Fibroblast of skin of abdomen (primary cell): ENCODE measurements at regions not wholly inside any gene's neighbourhood (a gene's known extent, or its start where the extent isn't known, plus 50 kb on each side); places are given as distances from the start of the nearest gene placed in this dataset.

Source experiments
- DNase-seq: peaks from one replicate; pipeline ENCODE4 v3.0.0-alpha.2; 2013

DNA sequence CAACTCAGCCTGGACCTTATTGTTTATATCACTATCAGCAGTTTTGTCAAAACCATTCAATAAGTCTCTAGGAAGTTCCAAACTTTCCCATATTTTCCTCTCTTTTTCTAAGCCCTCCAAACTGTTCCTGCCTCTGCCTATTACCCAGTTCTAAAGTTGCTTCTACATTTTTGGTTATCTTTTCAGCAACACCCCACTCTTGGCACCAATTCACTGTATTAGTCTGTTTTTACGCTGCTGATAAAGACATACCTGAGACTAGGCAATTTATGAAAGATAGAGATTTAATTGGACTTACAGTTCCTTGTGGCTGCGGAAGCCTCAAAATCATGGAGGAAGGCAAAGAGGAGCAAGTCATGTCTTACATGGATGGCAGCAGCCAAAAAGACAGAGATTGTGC, 744.4 kb upstream of the ADAMTS16 start:
- no peak for DNase-seq

DNA sequence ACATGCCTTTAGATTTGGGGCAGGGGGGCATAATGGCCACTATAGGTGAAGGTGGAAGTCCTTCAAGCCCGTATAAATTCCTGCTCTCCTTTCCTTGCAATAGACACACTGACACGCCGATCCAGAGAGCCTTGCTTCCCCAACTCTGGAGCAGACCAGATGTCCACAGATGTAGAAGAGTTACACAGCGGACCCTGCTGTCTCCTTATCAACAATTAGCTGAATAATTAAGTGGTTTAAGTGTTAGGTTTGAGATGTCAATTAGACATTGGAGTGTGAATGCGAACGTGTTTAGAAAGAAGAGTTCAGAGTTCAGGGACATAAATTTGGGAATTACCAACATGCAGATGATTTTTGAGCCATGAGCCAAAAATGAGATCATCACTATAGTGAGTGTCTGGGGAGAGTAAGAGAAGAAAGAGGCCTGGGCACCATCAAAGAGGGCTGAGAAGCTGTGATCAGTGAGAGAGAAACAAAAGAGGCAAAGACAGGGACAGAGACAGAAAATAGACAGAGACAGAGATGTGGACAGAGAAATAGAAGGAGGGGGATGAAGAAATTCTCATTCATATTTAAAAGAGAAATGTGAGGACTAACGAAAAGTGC, 734.4 kb upstream of the ADAMTS16 start:
- DNase-seq: no peak

DNA sequence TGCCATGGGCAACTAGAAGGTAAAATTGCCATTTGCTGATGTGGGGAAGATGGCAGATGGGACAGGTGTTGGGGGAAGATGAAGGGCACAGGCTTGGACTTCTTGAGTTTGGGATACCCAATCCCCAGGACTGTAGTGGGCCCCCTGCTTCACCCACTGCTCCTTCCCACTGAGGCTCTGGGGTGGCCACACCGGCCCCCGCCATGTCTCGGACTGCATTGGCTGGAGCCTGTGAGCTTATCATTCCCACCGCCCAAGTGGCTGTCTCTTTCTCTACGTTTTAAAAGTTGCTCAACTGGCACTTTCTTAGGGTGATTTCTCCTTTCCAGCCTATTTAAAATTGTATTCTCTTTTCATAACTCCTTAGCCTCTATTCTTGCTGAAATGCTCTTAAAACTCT, 730.0 kb upstream of the ADAMTS16 start:
- DNase-seq: no peak

DNA sequence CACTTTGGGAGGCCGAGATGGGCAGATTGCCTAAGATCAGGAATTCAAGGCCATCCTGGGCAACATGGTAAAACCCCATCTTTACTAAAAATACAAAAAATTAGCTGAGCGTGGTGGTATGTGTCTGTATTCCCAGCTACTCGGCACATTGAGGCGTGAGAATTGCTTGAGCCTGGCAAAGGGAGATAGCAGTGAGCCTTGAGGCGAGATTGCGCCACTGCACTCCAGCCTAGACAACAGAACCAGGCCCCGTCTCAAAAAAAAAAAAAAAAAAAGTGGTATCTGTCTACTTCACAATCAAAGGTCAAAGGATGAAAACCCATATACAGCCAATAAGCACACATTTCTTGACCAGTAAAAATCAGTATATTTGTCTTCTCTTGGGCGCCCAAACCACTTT, 728.5 kb upstream of the ADAMTS16 start:
- no peak for DNase-seq

DNA sequence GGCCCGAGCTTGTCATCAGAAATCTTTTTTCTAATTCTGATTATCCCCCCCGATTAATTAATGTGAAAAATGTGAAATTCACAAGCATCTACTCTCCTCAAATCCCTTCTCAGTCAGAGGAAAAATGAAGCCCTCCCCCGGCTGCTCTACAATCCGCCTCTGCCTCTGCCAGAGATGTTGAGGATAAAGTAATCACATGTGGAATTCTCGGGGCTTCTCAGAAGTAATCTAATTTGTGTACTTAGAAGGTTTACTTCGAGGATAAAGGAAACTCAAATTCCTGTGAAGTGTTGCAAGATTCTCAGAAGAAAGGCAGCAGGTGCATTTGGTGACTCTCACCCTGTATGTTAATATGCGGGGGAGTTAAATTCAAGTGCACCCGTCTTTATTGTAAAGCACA, 726.1 kb upstream of the ADAMTS16 start:
- DNase-seq: no peak

DNA sequence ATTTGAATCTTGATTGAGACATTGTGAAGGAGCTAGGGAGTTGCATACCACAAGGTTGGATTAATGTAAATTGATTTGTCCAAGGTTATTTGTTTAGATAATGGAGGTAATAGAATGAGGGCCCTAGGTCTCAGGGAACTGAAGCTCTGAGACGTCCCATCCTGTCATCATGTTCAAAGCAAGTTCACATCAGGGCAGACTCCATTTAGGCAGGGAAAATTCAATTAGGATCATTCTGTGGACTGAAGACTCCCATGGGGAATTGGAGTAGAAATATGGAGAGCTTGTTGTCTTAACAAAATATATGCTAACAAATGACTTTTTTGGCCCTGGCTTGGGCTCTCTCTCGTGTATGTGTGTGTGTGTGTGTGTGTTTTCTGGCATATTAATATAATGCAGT, 722.0 kb upstream of the ADAMTS16 start:
- no peak for DNase-seq

DNA sequence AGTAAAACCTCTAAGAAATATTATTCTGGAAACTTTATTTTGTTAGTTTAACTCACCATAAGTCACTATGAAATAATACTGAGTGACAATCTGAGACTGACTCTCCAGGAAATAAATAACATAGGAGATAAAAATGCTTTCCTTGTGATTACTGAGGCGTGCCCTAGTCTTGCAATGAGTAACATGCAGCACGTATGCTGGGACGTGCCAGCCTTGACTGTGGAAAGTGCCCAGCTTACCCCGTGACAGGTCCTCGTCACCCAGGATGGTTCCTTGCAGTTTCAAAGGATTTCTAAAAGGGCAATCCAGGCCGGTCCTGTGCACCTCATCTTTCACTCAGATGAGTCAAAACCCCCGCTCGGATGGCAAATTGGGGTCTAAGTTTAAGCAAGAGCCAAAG, 720.8 kb upstream of the ADAMTS16 start:
- DNase-seq: no peak

DNA sequence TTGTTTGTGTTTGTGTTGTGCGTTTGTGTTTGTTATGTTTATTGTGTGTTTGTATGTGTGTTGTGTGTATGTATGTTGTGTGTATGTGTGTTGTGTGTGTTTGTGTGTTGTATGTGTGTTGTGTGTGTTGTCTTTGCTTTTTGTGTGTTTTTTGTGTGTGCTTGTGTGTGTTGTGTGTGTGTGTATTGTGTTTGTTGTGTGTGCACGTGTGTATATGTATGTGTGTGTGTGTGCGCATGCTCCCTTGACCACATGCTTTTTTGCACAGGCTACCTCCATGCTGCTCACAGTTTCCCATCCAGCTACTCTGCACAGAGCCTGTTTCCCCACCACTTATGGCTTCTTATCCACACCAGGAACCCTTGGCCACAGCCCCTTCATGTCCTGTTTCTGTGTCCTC, 720.0 kb upstream of the ADAMTS16 start:
- DNase-seq: no peak

DNA sequence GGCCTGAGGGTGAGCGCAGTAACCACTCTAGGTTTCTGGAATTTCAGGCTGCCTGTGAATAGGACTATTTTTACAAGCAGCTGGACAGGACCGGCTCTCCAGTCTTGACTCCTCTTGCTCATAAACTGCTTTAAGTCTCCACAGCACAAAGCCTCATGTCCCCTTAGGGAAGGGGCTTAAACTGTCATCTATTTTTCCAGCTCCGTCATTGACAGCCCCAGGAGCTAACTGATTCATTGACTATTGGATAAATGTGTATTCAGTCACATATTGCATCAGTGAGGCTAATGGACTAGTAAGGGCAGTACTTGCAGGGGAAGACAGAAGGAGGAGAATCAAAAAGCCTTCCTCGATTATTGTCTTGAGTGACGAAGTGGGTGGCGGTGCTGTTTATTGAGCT, 719.4 kb upstream of the ADAMTS16 start:
- no peak for DNase-seq

DNA sequence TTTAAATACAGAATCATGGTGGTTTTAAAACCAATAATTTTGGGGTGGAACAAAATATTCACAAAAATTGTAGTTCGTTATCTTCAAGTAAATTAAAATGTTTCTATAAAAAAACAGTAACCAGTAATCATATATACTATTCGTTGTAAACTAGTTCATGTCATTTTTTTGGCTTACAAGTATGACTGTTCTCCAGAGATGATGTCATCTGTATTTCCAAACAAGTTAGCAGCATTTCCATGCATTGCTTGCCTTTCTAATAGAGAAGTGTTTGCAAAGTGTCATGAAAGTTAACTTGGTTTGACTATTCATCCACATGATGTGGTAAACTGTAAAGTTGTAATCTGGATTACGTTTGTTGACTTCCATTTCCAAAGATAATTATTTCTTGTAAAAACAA, 717.9 kb upstream of the ADAMTS16 start:
- no peak for DNase-seq

DNA sequence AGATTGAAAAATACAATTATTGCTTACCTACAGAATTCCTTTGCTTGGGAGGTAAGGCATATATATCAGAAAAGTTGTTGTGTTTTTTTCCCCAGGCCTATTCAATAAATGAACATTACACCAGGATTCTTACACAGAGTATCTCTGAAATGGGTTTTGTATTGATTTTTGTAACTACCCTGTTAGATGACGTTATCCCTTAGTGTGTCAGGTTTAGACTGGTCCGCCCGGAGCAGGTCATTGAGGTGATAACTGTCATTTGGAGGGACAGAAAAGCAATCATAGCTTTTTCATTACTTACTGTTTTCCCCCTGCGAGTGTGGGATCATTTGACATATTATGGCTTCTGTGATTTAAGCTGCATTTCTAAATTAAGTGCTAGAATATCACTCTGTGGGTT, 715.2 kb upstream of the ADAMTS16 start:
- no peak for DNase-seq

DNA sequence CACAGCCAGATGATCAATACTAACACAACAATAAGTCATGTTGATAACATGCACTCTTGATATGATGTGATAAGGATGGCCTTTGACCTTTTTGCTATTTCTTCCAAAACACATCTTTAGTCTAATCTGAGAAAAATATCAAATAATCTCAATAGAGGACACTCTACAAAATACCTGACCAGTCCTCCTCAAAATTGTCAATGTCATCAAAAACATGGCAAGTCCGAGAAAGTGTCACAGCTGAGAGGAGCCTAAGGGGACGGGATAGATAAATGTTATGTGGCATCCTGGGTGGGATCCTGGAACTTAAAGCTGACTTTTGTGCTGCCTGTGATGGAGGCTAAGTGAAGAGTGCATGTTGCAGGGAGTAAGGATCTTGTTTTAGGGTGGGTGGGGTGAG, 699.6 kb upstream of the ADAMTS16 start:
- no peak for DNase-seq

DNA sequence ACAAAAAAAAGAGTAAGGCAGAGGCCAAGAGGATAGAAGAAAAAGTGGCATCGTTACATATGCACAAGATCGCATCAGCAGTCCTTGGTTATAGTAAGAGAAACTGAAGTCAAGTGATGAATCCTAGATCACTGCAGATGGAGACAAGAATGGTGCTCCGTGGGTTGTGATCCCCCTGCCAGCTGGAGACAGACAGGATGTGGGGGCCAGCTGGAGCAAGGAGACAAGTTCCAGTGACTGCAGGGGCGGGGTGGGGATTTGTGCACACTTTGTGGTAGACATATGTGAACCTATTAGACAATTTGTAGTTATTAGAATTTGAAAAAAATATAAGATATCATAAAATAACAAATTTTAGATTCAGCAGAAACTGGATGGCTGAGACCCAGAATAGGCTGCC, 697.9 kb upstream of the ADAMTS16 start:
- no peak for DNase-seq

DNA sequence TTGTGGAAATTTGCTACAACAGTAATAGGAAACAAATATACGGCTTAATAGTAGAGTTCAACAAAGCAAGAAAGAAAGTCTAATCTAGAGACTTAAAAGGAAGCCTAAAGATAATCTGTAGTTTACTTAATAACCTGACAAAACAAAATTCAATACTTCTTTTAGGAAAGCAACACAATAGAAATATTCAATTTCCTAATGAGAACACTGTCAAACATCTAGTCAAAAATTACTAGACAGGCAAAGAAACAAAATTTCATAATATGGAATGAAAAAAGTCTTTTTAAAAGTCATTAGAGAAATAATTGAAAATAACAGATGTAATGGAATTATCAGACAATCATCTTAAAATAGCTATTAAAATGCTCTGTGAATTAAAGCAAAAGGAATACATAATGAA, 692.5 kb upstream of the ADAMTS16 start:
- no peak for DNase-seq

DNA sequence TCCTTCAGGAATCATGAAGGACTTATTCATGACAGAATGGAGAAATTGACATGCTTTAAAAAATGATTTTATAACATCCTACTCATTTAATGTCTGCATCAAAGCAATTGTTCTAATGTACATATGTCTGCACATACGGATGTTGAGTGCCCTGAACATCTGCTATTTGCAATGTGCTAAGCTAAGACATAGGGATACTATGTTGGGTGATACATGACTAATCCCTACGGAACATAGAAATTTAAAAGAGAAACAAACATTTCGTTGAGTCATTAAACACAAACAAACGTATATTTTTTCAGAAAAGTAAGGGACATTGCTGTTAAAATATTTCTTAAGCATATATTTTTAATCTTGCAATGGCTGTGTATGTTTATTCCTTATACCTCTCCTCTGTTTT, 686.5 kb upstream of the ADAMTS16 start:
- peak; percentile 27 for DNase-seq

DNA sequence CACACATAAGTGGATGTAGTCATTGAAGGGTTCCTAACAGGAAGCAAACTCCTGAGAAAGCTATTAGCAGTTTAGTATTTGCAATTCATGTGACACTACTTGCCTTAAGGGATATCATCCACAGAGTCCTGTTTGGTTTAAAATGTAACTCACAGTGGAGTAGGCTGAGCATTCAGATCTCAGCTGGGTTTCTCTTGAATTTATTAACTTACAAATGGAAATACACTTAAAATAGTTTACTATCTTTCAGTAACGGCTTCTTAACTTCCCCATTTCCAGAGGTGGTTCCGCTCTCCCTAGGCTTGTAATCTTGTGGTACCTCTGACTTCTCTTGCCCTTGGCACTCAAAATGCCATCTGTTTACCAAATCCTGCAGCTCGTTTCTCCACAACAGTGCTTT, 660.7 kb upstream of the ADAMTS16 start:
- DNase-seq: no peak

DNA sequence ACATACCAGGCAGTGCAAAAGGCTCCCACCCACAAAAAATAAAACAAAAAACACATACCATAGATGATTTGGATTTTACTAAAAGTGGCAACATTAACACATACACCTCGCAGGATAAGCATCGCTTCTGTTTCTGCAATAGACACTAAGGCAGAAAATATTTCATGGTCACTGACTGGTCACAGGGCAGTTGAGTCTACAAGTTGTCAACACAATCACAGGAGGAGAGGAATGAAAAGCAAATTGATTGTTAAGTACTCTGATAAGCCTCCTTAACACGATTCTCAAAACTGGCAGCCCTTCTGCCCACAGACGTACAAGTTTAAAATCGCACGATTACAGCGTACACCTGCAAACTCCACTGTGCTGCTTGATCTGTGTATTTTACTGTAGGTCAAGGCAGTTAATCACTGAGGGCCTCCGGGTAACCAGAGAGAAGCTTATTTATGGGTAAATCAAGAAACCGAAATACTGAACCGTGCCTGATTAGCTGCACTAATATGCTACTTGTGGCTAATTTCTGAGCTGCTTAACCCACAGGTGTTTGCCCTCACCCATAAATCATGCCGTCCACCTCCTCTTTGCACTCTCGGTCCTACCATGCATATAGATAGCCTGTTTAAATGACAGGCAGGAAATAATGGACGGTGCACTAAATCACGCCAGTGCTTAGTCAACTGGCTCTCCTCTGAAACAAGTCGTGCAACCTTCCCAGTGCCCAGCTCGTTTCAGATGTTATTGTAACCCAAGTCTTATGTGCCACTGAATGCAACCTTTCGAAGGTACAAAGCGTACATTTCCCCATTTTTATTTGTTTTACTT, 659.4 kb upstream of the ADAMTS16 start:
- no peak for DNase-seq

DNA sequence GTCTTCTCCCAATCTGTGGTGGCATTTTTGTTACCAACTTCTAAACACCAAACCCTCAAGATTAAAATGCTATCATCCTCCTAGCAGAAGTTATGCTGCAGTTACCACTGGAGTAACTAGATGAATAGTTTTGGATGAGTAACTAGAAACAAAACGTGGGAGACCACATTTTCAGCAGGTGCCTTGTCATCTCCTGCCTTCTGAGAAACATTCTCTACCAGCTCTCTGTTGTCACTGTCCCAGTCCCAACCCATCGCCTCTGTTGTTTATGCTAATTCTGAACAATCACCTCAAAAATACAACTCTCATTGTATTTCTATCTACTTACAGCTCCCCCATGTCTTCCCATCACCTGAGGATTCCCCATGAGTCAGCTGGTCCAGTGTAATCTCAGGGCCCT, 652.5 kb upstream of the ADAMTS16 start:
- DNase-seq: no peak

DNA sequence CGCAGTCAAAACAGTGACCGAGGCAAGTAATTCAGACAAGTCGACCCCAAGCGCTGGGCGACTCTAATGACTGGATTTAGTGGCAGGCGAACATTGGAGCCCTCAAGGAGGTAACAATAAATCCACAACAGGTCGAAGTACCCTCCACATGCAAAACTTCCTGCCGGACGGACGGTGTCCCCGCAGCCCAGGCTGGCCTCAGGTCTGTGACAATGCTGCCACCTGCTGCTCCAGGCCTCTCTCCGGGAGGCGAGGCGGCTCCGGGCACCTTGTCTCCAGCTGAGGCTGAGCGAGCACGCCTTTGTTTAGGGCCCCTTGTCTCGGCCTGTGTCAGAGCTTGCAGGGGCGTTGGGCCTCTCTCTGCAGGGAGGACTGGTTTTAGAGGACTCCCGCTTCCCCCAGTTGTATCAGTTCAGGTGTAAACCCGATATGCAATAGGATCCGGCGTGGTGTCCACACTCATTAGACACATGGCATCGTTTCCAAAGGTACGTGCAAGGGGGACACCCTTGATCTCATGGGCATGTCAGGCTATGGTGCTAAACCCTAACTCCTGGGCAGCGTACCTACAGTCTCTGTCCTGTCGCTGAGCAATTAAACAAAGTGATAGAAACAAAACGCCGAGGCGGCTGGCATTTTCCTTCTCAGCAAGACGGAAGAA, 628.0 kb upstream of the ADAMTS16 start:
- DNase-seq: peak; percentile 41

DNA sequence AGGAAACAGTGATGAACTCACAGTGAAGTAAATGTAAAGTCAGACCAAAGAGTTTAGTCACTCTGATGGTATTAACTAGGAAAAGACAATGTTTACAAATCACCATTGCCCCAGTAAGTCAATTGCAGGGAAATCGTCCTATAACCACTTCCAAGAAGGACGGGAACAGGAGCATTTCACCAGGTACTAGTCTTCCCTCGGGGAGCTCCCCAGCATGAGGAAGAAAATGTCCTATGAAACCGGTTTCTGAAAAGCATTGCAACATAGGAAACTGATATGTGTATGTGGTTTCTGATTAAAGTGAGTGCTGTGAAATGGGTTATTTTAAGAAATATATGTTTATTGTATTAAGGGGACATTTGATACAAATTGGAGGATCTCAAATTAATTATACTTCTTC, 626.7 kb upstream of the ADAMTS16 start:
- DNase-seq: no peak

DNA sequence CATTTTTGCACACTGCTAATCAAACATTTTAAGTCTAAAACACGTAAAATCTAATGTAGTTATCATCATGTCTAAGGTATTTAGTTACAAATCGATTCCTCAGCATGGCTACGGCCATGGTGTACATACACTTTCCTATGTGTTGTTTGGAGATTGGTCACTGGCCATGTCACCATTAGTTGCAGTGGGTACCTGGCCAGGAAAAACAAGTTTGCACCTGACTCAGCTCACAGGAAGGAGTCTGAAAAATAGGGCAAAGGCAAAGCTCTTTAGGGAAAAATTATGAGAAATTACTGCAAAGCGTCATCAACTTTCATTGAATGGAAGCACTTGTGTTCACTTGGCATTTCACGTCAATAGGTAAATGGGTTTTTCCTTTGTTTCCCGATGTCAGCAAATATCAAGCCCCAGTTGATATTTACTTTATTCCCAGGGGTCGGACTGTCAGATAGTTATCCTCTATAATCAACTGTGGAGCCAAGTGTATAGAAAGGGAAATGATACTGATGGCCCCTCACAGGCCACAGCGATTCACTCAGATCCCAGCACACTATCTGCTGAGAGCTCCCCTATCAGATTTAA, 626.0 kb upstream of the ADAMTS16 start:
- DNase-seq: no peak

DNA sequence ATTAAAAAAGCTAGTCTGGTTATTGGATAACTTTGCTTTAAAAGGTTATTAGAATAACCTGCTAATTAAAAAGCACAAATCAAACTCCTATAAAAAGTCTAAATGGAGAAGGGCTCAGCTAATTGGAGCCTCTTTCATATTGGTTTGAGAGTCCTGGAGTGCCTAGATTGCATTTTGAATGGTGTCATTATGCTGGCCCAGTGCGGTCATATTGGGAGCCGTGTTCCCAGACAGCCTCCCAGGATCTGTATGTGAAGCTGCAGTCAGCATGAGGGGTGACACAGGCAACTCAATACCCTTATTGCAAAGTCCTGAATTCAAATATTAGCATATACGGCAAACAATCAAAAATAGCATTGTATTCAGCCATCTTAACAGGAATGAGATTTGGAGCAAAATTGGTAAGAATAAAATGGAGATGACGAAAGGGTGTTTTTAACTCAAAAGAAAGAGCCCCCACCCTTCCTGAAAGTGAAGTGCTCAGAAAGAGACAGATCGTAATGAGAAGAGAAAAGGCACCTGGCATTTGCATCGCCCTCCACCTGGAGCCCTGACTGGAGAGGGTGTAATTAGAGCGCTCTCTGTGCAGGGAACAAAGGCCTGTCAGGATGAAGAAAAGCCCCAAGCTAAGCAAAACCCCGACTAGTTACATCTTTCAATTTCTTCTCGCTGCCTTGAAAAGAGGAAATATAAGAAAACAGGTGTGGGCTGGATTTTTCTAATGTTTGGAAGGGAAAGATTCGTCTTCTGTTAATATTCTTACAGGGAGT, 621.0 kb upstream of the ADAMTS16 start:
- no peak for DNase-seq

DNA sequence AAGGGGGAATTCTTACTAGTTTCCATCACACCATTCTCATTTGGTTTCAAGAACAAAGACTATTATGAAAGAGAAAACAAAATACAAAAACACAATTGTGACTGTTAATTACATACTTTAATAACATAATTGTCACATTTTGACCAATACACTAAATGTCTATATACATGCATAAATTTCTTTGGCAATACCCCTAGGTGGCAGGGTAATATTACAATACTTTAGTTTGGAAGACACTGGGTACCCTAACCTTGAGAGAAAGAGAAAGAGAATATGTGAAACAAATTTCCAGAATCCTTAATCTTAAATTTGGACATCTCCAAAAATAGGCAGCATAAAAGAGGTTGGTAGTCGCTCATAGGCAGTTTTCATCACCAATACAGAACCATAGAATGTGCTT, 619.6 kb upstream of the ADAMTS16 start:
- no peak for DNase-seq
